Activated B cell treated with CpG ODN at 0.5 μM for 24 hours (primary cell): ENCODE measurements at regions not wholly inside any gene's neighbourhood (a gene's known extent, or its start where the extent isn't known, plus 50 kb on each side); places are given as distances from the start of the nearest gene placed in this dataset.
"Not testable (repeated sequence)": the region's sequence is repeated elsewhere in the genome, so short reads cannot be mapped to it uniquely, and the experiment has no call there.

ENCODE experiments used
- ATAC-seq: fragments of 200-7000 bp; cut with Tn5 transposase; one replicate; pipeline ENCODE4 v1.10.0; 2021; ENCODE audit warnings: low read depth, mild to moderate bottlenecking, moderate library complexity
- CTCF ChIA-PET: fragments of 350-600 bp; sonication (Branson Sonifier 250); formaldehyde crosslinking; loops from one replicate; lab custom pipeline; 2021; ENCODE audit warnings: antibody characterized with exemption; lab: Charles Lee
- POLR2A ChIA-PET: fragments of 350-600 bp; sonication (Branson Sonifier 250); formaldehyde crosslinking; loops from one replicate; lab custom pipeline; 2021; ENCODE audit warnings: antibody characterized with exemption; lab: Charles Lee
- DNase-seq: peaks from one replicate; pipeline ENCODE4 v3.0.0; 2022
- H3K27ac Mint-ChIP-seq: one replicate; pipeline ENCODE4 v1.8.0; 2020; ENCODE audit warnings: mixed read lengths
- H3K27me3 Mint-ChIP-seq: one replicate; pipeline ENCODE4 v1.8.0; 2021; ENCODE audit warnings: mixed read lengths
- H3K36me3 Mint-ChIP-seq: one replicate; pipeline ENCODE4 v1.8.0; 2021; ENCODE audit warnings: low read depth, mixed read lengths
- H3K4me1 Mint-ChIP-seq: one replicate; pipeline ENCODE4 v1.8.0; 2021; ENCODE audit warnings: mixed read lengths
- H3K4me3 Mint-ChIP-seq: one replicate; pipeline ENCODE4 v1.8.0; 2020; ENCODE audit warnings: mild to moderate bottlenecking, mixed read lengths
- H3K9me3 Mint-ChIP-seq: one replicate; pipeline ENCODE4 v1.8.0; 2020; ENCODE audit warnings: mixed read lengths
- intact Hi-C: fragments of 100-400 bp; cut with micrococcal nuclease; formaldehyde crosslinking; loops from one replicate; pipeline ENCODE4 v1.15.1; 2024
- TF ChIP-seq, protein P1 (sequence below): fragments of 200-600 bp; IDR thresholded peaks from one replicate; pipeline ENCODE4 v1.8.0; 2022; ENCODE audit warnings: antibody characterized with exemption, mild to moderate bottlenecking

- no peak for DNase-seq
- Mint-ChIP-seq H3K27ac (no peak overlapping the region), H3K9me3 (peaks cover 5% of the 10 kb centered on the region), H3K4me3 (no peak overlapping the region), H3K36me3 (no peaks in the 10 kb centered on the region), H3K4me1 (no peaks in the 10 kb centered on the region), H3K27me3 (no peaks in the 10 kb centered on the region)
- CTCF ChIA-PET, result no interaction called here
- intact Hi-C loops, result no loop called here
- TF ChIP-seq, protein P1, sequence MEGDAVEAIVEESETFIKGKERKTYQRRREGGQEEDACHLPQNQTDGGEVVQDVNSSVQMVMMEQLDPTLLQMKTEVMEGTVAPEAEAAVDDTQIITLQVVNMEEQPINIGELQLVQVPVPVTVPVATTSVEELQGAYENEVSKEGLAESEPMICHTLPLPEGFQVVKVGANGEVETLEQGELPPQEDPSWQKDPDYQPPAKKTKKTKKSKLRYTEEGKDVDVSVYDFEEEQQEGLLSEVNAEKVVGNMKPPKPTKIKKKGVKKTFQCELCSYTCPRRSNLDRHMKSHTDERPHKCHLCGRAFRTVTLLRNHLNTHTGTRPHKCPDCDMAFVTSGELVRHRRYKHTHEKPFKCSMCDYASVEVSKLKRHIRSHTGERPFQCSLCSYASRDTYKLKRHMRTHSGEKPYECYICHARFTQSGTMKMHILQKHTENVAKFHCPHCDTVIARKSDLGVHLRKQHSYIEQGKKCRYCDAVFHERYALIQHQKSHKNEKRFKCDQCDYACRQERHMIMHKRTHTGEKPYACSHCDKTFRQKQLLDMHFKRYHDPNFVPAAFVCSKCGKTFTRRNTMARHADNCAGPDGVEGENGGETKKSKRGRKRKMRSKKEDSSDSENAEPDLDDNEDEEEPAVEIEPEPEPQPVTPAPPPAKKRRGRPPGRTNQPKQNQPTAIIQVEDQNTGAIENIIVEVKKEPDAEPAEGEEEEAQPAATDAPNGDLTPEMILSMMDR, result no peak
- POLR2A ChIA-PET, result no interaction called here
- ATAC-seq, result no peak
Observed at GRCh38 chr13:55649485-55649884, 1491.2 kb upstream of the PRR20A start.

GRCh38 chr13:55652657-55653056, 1488.1 kb upstream of the PRR20A start:
- ATAC-seq, result no peak
- H3K4me3 Mint-ChIP-seq, result no peak overlapping the region
- H3K27ac Mint-ChIP-seq, result no peak overlapping the region
- ChIA-PET POLR2A (no interaction called here), CTCF (no interaction called here)
- DNase-seq, result no peak
- no peaks in the 10 kb centered on the region for H3K36me3 Mint-ChIP-seq
- no peaks in the 10 kb centered on the region for H3K27me3 Mint-ChIP-seq
- intact Hi-C loops, result no loop called here
- TF ChIP-seq, protein P1, result no peak
- peaks cover 15% of the 10 kb centered on the region for H3K9me3 Mint-ChIP-seq
- no peaks in the 10 kb centered on the region for H3K4me1 Mint-ChIP-seq

DNA sequence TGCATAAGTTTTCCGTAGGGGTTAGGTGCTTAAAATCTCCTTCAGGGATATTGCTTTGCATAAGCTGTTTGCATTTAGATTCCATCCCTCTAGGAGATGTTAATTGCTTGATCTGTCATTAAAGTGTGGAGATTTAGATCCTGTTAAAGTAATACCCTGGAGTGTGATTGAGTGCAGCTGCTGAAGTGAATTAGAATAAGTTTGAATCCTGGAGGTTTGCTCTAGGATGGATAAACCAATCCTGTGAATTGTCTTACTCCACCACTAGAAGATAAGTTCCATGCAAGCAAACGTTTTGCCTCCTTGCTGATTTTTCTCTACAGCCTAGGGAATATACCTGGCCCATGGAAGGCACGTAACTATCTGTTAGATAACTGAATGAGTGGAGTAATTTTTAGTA, 1487.2 kb upstream of the PRR20A start:
- DNase-seq, result no peak
- POLR2A ChIA-PET, result no interaction called here
- Mint-ChIP-seq H3K27me3 (no peaks in the 10 kb centered on the region), H3K36me3 (no peaks in the 10 kb centered on the region), H3K4me3 (no peak overlapping the region), H3K4me1 (no peaks in the 10 kb centered on the region), H3K9me3 (peaks cover 15% of the 10 kb centered on the region), H3K27ac (no peak overlapping the region)
- CTCF ChIA-PET, result no interaction called here
- intact Hi-C loops, result no loop called here
- no peak for ATAC-seq
- TF ChIP-seq, protein P1, result no peak

- CTCF ChIA-PET, result no interaction called here
- ATAC-seq, result no peak
- H3K27me3 Mint-ChIP-seq, result no peaks in the 10 kb centered on the region
Observed at GRCh38 chr13:55654243-55654642, 1486.5 kb upstream of the PRR20A start.

DNA sequence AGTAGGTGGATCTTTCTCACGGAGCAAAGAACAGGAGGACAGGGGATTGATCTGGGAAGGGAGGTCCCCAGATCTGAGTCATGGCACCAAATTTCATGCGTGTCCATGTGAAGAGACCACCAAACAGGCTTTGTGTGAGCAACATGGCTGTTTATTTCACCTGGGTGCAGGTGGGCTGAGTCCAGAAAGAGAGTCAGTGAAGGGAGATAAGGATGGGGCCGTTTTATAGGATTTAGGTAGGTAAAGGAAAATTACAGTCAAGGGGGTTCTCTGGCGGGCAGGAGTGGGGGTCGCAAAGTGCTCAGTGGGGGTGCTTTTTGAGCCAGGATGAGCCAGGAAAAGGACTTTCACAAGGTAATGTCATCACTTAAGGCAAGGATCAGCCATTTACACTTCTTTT, 1480.5 kb upstream of the PRR20A start:
- H3K9me3 Mint-ChIP-seq, result peaks cover 23% of the 10 kb centered on the region
- intact Hi-C loops, POLR2A ChIA-PET, H3K27me3 Mint-ChIP-seq, H3K4me3 Mint-ChIP-seq, CTCF ChIA-PET, H3K36me3 Mint-ChIP-seq, ATAC-seq, H3K27ac Mint-ChIP-seq, DNase-seq, H3K4me1 Mint-ChIP-seq: not testable (repeated sequence)

More at GRCh38 chr13:55654243-55654642, 1486.5 kb upstream of the PRR20A start:
- Mint-ChIP-seq H3K27ac (no peak overlapping the region), H3K4me1 (no peaks in the 10 kb centered on the region), H3K9me3 (peaks cover 13% of the 10 kb centered on the region), H3K4me3 (no peak overlapping the region), H3K36me3 (no peaks in the 10 kb centered on the region)
- intact Hi-C loops, result no loop called here
- no peak for DNase-seq
- POLR2A ChIA-PET, result no interaction called here
- TF ChIP-seq, protein P1, result no peak

DNA sequence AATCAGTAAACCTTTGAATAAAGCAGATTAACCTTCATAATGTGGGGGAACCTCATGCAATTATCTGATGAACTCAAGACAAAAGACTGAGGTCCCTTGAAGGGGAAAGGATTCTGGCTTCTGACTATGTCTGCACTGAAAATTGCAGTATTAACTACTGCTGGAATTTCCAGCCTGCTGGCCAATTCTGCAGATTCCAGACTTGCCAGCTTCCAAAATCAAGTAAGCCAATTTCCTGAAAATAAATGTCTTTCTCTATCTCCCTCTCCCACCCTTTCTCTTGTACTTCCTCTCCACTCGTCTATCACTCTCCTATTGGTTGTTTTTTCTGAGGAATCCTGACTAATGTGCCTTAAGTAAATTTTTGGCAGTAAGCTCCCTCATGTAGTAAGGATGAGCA, 1479.9 kb upstream of the PRR20A start:
- Mint-ChIP-seq H3K27me3 (no peaks in the 10 kb centered on the region), H3K36me3 (no peaks in the 10 kb centered on the region), H3K9me3 (peaks cover 25% of the 10 kb centered on the region), H3K27ac (no peak overlapping the region), H3K4me3 (no peak overlapping the region), H3K4me1 (no peaks in the 10 kb centered on the region)
- ATAC-seq, result no peak
- ChIA-PET POLR2A (no interaction called here), CTCF (no interaction called here)
- no peak for DNase-seq
- intact Hi-C loops, result no loop called here
- TF ChIP-seq, protein P1, result no peak
